ENCODE measurements at regions not wholly inside any gene's neighbourhood (a gene's known extent, or its start where the extent isn't known, plus 50 kb on each side); places are given as distances from the start of the nearest gene placed in this dataset.

GRCh38 chr16:58842156-58842555 is 108.0 kb upstream of the GOT2 start:
- Histone ChIP-seq H3K4me1 (ENCODE audit: control extremely low read depth in 1 of 4, control insufficient read depth in 4 of 4, insufficient read depth in 4 of 4, low read length in 3 of 4) (peaks cover 0 to 2% (median 0%) of the 10 kb centered on the region in 4 experiments), H3K4me3 (ENCODE audit: control insufficient read depth in 1 of 7, extremely low read depth in 1 of 7, insufficient read depth in 4 of 7, low read depth in 2 of 7, low read length in 6 of 7) (no peak overlapping the region), H3K27me3 (replicated peaks in 2 of 5; ENCODE audit: control insufficient read depth in 4 of 5, insufficient read depth in 5 of 5, low read length in 4 of 5) (no peaks in the 10 kb centered on the region), H3K9me3 (ENCODE audit: control extremely low read depth in 1 of 5, control insufficient read depth in 4 of 5, insufficient read depth in 2 of 5, low read depth in 1 of 5, low read length in 4 of 5) (no peaks in the 10 kb centered on the region), H3K36me3 (ENCODE audit: control insufficient read depth in 4 of 4, insufficient read depth in 4 of 4, low read length in 3 of 4) (no peaks in the 10 kb centered on the region), H3K27ac (ENCODE audit: insufficient read depth in 1 of 2, low read depth in 1 of 2, low read length in 2 of 2, poor library complexity in 1 of 2, severe bottlenecking in 2 of 2) (no peak overlapping the region)
- no CpG with 5 or more reads among the region's 1 CpG for WGBS (ENCODE audit: insufficient coverage)
- ChIA-PET POLR2A (no interaction called here), CTCF (interaction anchor here (3.2 kb wide), 1 partner anchor 12 kb away, joined by 28 read pairs; no protein-coding TSS in a partner anchor)
- DNase-seq, result no peak

- POLR2A ChIA-PET, result no interaction called here
- 100% methylated on average over 3 of the region's 3 CpGs for WGBS (ENCODE audit: insufficient coverage)
These were observed 103.8 kb upstream of the GOT2 start for GRCh38 chr16:58837950-58838349.

GRCh38 chr16:58836427-58836826 is 102.3 kb upstream of the GOT2 start:
- 47% methylated on average over 3 of the region's 6 CpGs for WGBS (ENCODE audit: insufficient coverage)
- ChIA-PET POLR2A (no interaction called here), CTCF (no interaction called here)
- H3K27me3 ChIP-seq (replicated peaks in 2 of 5; ENCODE audit: control insufficient read depth in 4 of 5, insufficient read depth in 5 of 5, low read length in 4 of 5), result no peaks in the 10 kb centered on the region
- no peak overlapping the region for H3K4me3 ChIP-seq (ENCODE audit: control insufficient read depth in 1 of 7, extremely low read depth in 1 of 7, insufficient read depth in 4 of 7, low read depth in 2 of 7, low read length in 6 of 7)
- H3K9me3 ChIP-seq (ENCODE audit: control extremely low read depth in 1 of 5, control insufficient read depth in 4 of 5, insufficient read depth in 2 of 5, low read depth in 1 of 5, low read length in 4 of 5), result no peaks in the 10 kb centered on the region
- DNase-seq, result no peak
- no peak overlapping the region for H3K27ac ChIP-seq (ENCODE audit: insufficient read depth in 1 of 2, low read depth in 1 of 2, low read length in 2 of 2, poor library complexity in 1 of 2, severe bottlenecking in 2 of 2)
- no peaks in the 10 kb centered on the region for H3K36me3 ChIP-seq (ENCODE audit: control insufficient read depth in 4 of 4, insufficient read depth in 4 of 4, low read length in 3 of 4)
- H3K4me1 ChIP-seq (ENCODE audit: control extremely low read depth in 1 of 4, control insufficient read depth in 4 of 4, insufficient read depth in 4 of 4, low read length in 3 of 4), result no peaks in the 10 kb centered on the region

More at GRCh38 chr16:58837950-58838349, 103.8 kb upstream of the GOT2 start:
- H3K27ac ChIP-seq (ENCODE audit: insufficient read depth in 1 of 2, low read depth in 1 of 2, low read length in 2 of 2, poor library complexity in 1 of 2, severe bottlenecking in 2 of 2), result no peak overlapping the region
- CTCF ChIA-PET, result no interaction called here
- H3K4me1 ChIP-seq (ENCODE audit: control extremely low read depth in 1 of 4, control insufficient read depth in 4 of 4, insufficient read depth in 4 of 4, low read length in 3 of 4), result no peaks in the 10 kb centered on the region
- H3K27me3 ChIP-seq (replicated peaks in 2 of 5; ENCODE audit: control insufficient read depth in 4 of 5, insufficient read depth in 5 of 5, low read length in 4 of 5), result no peaks in the 10 kb centered on the region
- no peak overlapping the region for H3K4me3 ChIP-seq (ENCODE audit: control insufficient read depth in 1 of 7, extremely low read depth in 1 of 7, insufficient read depth in 4 of 7, low read depth in 2 of 7, low read length in 6 of 7)
- no peaks in the 10 kb centered on the region for H3K9me3 ChIP-seq (ENCODE audit: control extremely low read depth in 1 of 5, control insufficient read depth in 4 of 5, insufficient read depth in 2 of 5, low read depth in 1 of 5, low read length in 4 of 5)
- DNase-seq, result no peak
- no peaks in the 10 kb centered on the region for H3K36me3 ChIP-seq (ENCODE audit: control insufficient read depth in 4 of 4, insufficient read depth in 4 of 4, low read length in 3 of 4)

- POLR2A ChIA-PET, result no interaction called here
- H3K9me3 ChIP-seq (ENCODE audit: control extremely low read depth in 1 of 5, control insufficient read depth in 4 of 5, insufficient read depth in 2 of 5, low read depth in 1 of 5, low read length in 4 of 5), result no peaks in the 10 kb centered on the region
- H3K36me3 ChIP-seq (ENCODE audit: control insufficient read depth in 4 of 4, insufficient read depth in 4 of 4, low read length in 3 of 4), result no peaks in the 10 kb centered on the region
- DNase-seq, result no peak
- H3K4me1 ChIP-seq (ENCODE audit: control extremely low read depth in 1 of 4, control insufficient read depth in 4 of 4, insufficient read depth in 4 of 4, low read length in 3 of 4), result no peaks in the 10 kb centered on the region
- CTCF ChIA-PET, result interaction anchor here (1.0 kb wide), 1 partner anchor 11 kb away, joined by 4 read pairs; no protein-coding TSS in a partner anchor
- H3K27ac ChIP-seq (ENCODE audit: insufficient read depth in 1 of 2, low read depth in 1 of 2, low read length in 2 of 2, poor library complexity in 1 of 2, severe bottlenecking in 2 of 2), result no peak overlapping the region
- H3K4me3 ChIP-seq (ENCODE audit: control insufficient read depth in 1 of 7, extremely low read depth in 1 of 7, insufficient read depth in 4 of 7, low read depth in 2 of 7, low read length in 6 of 7), result no peak overlapping the region
- H3K27me3 ChIP-seq (replicated peaks in 2 of 5; ENCODE audit: control insufficient read depth in 4 of 5, insufficient read depth in 5 of 5, low read length in 4 of 5), result no peaks in the 10 kb centered on the region
- WGBS (ENCODE audit: insufficient coverage), result 100% methylated on average over 1 of the region's 2 CpGs
These were observed 98.3 kb upstream of the GOT2 start for GRCh38 chr16:58832386-58832895.

- no peak overlapping the region for H3K27ac ChIP-seq (ENCODE audit: insufficient read depth in 1 of 2, low read depth in 1 of 2, low read length in 2 of 2, poor library complexity in 1 of 2, severe bottlenecking in 2 of 2)
- no peaks in the 10 kb centered on the region for H3K9me3 ChIP-seq (ENCODE audit: control extremely low read depth in 1 of 5, control insufficient read depth in 4 of 5, insufficient read depth in 2 of 5, low read depth in 1 of 5, low read length in 4 of 5)
- H3K36me3 ChIP-seq (ENCODE audit: control insufficient read depth in 4 of 4, insufficient read depth in 4 of 4, low read length in 3 of 4), result no peaks in the 10 kb centered on the region
- WGBS (ENCODE audit: insufficient coverage), result 88% methylated on average over 2 of the region's 4 CpGs
- POLR2A ChIA-PET, result no interaction called here
- H3K27me3 ChIP-seq (replicated peaks in 2 of 5; ENCODE audit: control insufficient read depth in 4 of 5, insufficient read depth in 5 of 5, low read length in 4 of 5), result no peaks in the 10 kb centered on the region
- DNase-seq, result no peak
- H3K4me1 ChIP-seq (ENCODE audit: control extremely low read depth in 1 of 4, control insufficient read depth in 4 of 4, insufficient read depth in 4 of 4, low read length in 3 of 4), result no peaks in the 10 kb centered on the region
- no peak overlapping the region for H3K4me3 ChIP-seq (ENCODE audit: control insufficient read depth in 1 of 7, extremely low read depth in 1 of 7, insufficient read depth in 4 of 7, low read depth in 2 of 7, low read length in 6 of 7)
- CTCF ChIA-PET, result interaction anchor here (1.7 kb wide), 1 partner anchor 17 kb away, joined by 4 read pairs; no protein-coding TSS in a partner anchor
These were observed 97.3 kb upstream of the GOT2 start for GRCh38 chr16:58831386-58831785.

- H3K4me3 ChIP-seq (ENCODE audit: control insufficient read depth in 1 of 7, extremely low read depth in 1 of 7, insufficient read depth in 4 of 7, low read depth in 2 of 7, low read length in 6 of 7), result no peak overlapping the region
- no peak overlapping the region for H3K27ac ChIP-seq (ENCODE audit: insufficient read depth in 1 of 2, low read depth in 1 of 2, low read length in 2 of 2, poor library complexity in 1 of 2, severe bottlenecking in 2 of 2)
- H3K36me3 ChIP-seq (ENCODE audit: control insufficient read depth in 4 of 4, insufficient read depth in 4 of 4, low read length in 3 of 4), result no peaks in the 10 kb centered on the region
- no peaks in the 10 kb centered on the region for H3K9me3 ChIP-seq (ENCODE audit: control extremely low read depth in 1 of 5, control insufficient read depth in 4 of 5, insufficient read depth in 2 of 5, low read depth in 1 of 5, low read length in 4 of 5)
- no peak for DNase-seq
- no peaks in the 10 kb centered on the region for H3K4me1 ChIP-seq (ENCODE audit: control extremely low read depth in 1 of 4, control insufficient read depth in 4 of 4, insufficient read depth in 4 of 4, low read length in 3 of 4)
- WGBS (ENCODE audit: insufficient coverage), result 93% methylated on average over 2 of the region's 8 CpGs
- no peaks in the 10 kb centered on the region for H3K27me3 ChIP-seq (replicated peaks in 2 of 5; ENCODE audit: control insufficient read depth in 4 of 5, insufficient read depth in 5 of 5, low read length in 4 of 5)
- ChIA-PET CTCF (no interaction called here), POLR2A (no interaction called here)
These were observed 94.9 kb upstream of the GOT2 start for GRCh38 chr16:58828901-58829545.

- CTCF ChIA-PET, result no interaction called here
These were observed 90.1 kb upstream of the GOT2 start for GRCh38 chr16:58824201-58824600.

More at GRCh38 chr16:58824201-58824600, 90.1 kb upstream of the GOT2 start:
- no peak overlapping the region for H3K27ac ChIP-seq (ENCODE audit: insufficient read depth in 1 of 2, low read depth in 1 of 2, low read length in 2 of 2, poor library complexity in 1 of 2, severe bottlenecking in 2 of 2)
- peaks cover 0 to 6% (median 0%) of the 10 kb centered on the region in 5 experiments for H3K9me3 ChIP-seq (ENCODE audit: control extremely low read depth in 1 of 5, control insufficient read depth in 4 of 5, insufficient read depth in 2 of 5, low read depth in 1 of 5, low read length in 4 of 5)
- H3K36me3 ChIP-seq (ENCODE audit: control insufficient read depth in 4 of 4, insufficient read depth in 4 of 4, low read length in 3 of 4), result no peaks in the 10 kb centered on the region
- DNase-seq, result no peak
- H3K27me3 ChIP-seq (replicated peaks in 2 of 5; ENCODE audit: control insufficient read depth in 4 of 5, insufficient read depth in 5 of 5, low read length in 4 of 5), result peaks cover 0 to 2% (median 0%) of the 10 kb centered on the region in 5 experiments
- POLR2A ChIA-PET, result no interaction called here
- H3K4me3 ChIP-seq (ENCODE audit: control insufficient read depth in 1 of 7, extremely low read depth in 1 of 7, insufficient read depth in 4 of 7, low read depth in 2 of 7, low read length in 6 of 7), result no peak overlapping the region
- H3K4me1 ChIP-seq (ENCODE audit: control extremely low read depth in 1 of 4, control insufficient read depth in 4 of 4, insufficient read depth in 4 of 4, low read length in 3 of 4), result no peaks in the 10 kb centered on the region

Measured in common myeloid progenitor, CD34-positive (primary cell).